NK-92 (cell line): ENCODE measurements at regions not wholly inside any gene's neighbourhood (a gene's known extent, or its start where the extent isn't known, plus 50 kb on each side); places are given as distances from the start of the nearest gene placed in this dataset.
"Not testable (repeated sequence)": the region's sequence is repeated elsewhere in the genome, so short reads cannot be mapped to it uniquely, and the experiment has no call there.

Experiments used
- DNase-seq: peaks from one replicate; lab custom pipeline; 2025; ENCODE audit not compliant: unreplicated experiment; lab: John Stamatoyannopoulos, UW

DNA sequence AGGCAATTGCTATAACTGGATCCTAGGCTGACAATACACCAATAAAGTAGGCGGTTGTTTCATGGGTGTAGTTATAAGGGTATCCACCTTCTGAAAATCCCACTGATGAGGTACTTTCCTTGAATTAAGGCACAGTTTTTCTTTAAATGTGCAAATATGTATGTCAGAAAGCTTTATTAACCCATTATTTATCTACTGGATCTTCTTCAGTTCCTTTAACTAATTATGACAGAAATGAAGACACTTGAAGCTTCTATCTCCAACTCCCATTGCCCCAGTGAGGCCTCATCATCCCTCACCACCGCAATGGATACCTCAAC, 159.6 kb upstream of the KLF3 start:
- no peak for DNase-seq

DNA sequence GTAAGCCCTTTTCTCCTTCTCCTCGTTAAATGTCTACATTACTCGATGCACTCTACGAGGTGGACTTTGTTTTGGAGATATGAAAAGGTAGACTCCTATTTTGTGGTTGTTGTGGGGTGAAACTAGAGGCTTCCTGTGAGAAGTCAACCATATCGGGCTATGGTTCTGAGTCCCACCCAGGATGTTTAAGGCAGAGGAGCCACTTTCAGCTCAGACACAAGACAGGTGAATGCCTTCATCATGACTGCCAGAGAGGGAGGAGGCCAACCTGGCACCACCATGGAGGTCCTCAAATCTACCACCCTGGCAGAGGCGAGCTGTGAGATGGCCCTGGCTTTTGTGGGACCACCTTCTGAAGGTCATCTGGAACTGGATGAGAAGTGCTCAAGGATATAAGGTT, 154.4 kb upstream of the KLF3 start:
- DNase-seq = no peak

DNA sequence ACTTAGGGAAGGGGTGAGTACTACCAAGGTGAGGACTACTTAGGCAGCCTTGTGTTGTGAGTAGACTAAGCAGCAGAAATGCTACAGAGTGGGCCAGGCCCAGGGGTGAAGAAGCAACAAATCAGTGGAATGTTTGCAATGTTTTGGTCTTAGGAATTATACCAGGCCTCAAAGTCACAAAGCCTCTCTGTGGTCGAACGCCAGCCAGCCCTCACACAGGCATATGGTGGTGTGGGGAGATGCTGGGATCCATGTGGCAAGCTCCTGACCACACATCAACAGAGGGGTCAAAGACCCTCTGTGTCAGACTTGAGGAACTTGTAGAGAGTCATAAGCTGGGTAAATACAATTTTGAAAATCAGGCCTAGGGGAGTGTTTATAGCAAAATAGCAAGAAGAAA, 153.8 kb upstream of the KLF3 start:
- DNase-seq = no peak

DNA sequence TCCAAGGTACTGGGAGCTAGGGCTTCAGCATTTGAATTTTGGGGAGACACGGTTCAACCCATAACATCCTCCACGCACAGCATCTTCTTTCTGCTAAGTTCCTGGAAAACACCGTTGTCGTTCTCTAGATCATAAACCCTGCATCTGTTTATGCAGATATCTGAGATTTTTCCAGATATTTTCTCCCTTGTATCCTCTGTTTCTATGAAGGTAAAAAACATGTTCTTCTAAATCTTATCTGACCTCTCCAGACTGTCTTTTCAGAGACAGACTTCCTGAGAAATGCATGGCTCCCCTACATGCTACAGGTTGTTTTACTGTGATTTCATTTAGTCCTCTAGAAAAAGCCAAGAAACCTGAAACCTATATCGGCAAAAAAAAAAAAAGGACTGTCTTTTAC, 152.3 kb upstream of the KLF3 start:
- DNase-seq = no peak

DNA sequence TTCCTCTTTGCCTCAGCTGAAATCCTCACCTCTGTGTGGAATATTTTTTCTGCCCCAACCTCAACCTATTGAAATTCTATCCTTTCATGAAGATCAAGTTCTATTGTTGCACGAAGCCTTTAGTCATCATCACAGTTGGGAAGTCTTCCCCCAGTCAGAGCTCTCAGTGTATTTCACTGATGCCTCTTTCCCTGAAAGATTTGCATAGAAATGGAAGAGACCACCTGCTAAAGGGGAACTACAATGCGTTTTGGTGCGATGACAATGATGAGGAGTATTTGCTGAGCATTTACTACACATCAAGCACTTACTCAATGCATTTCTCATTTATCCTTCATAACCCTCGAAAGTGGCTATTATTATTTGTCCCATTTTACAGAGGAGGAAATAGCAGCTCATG, 151.2 kb upstream of the KLF3 start:
- DNase-seq = no peak

DNA sequence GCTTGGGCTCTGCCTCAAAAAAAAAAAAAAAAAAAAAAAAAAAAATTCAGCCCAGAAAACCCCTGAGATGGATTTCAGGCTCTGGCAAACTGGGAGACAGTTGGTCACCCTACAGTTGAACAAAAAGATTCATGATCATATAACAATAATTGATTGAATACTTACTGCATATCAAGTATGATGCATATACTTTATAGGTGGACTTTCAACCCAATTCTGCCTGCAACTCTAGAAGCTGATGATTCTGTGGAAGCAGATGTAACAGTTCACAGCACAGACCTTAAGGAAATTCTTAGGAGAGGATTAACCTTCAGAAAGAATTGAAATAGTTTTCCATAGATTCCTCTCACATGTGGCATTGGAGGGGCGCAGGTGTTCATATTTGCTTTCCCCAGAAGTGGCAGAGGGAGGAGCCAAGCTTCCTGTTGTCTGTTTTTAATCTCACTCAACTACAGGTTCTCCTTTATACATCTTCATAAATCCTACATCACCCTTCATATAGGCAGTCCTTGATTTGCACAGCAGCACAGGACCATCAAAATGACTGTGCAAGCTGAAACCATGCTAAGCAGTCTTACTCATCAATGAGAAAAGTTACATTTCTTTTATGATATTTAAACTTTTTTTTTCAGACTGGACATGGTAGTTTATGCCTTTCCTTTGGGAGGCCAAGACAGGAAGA, 149.4 kb upstream of the KLF3 start:
- DNase-seq = no peak

DNA sequence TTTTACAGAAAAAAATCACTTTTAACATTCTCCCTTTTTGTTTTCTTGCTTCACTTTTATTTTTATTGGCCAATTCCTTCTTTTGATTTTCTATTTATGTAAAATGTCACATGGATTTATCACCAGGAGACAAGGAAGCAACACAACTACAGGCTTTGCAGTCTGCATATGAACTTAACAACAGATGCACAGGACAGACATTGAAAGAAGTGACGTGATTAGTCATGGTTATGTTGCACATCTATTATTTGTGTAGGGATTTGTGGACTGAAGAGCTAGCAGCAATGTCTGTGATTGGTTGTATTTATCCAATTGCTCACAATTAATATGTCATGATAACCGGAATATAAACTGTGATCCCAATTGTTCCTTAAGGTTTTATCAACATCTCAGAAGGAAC, 147.8 kb upstream of the KLF3 start:
- no peak for DNase-seq

DNA sequence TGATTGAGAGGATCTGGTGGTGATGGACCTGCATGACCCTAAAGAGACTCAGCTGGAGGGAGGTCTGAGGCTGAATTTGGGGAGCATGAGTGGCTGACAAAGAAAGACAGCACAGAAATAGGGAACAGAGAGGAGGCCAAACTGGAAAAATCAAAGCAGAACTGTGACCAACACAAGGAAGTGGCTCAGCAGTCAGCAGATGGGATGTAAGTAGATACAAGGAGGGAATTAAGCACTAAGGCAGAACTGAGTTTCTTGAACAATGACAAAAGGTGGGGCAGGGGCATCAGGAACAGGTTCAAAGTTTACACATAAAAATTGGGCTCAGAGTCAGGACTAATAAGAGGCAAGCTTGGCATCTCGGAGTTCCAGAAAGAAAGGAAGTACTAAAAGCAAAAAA, 144.3 kb upstream of the KLF3 start:
- DNase-seq = no peak

DNA sequence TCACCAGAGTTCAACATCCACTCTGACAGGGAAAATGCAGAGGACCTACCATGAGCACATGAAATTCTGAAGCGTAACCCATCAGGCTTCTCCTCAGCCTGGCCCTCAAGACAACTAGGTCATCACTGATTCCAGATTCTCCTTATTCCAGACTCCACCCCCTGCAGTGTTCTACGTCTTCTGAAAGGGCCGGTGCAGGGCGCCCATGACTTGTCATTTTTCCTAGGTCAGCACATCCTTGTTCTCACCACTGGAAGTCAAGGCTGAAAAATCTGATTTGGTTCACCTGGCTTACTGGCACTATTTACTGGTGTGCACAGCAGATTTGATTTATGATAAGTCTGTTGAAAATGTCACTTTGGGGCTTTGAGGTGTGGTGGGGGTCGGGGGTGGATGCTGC, 140.9 kb upstream of the KLF3 start:
- no peak for DNase-seq

DNA sequence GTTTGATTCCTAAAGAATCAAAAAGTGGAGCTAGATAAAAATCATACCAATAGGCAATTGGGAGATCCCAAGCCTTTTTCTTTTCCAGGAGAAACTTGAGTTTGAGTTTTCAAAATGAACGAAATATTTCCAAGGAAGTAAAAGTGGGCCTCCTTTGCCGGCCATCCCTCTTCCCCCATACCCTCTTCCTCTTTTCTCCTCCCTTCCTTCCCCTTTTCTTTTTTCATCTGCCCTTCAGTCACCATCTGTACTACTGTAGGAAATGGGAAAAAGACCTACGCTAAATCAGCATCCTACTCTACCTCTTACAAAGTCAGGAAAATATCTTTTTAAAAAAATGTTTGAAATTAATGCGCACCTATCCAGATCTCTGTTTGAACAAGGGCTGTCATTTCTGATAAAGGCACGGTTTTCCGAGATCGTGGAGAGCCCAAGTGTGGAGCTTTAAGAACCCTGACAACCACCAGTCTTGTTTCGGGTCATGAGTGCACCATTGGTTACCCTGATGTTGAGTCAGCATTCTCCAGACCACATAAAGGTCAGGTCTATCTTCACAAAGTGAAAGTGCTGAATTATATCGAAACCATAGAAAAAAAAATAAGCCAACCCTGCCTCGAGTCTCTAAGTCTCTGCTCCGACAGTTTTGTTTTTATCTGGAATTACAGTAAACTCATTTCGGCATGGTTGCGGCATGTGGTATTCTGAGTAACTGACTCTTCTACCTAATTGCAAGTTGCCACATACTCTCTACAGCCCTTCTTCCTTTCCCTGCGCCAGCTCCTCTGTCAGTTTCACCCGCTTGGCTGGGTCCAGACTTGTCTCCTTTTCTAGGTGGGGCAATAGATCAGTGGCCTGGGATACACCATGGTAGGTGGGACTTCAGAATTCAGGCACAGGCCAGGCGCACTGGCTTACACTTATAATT, 140.2 kb upstream of the KLF3 start:
- no peak for DNase-seq

DNA sequence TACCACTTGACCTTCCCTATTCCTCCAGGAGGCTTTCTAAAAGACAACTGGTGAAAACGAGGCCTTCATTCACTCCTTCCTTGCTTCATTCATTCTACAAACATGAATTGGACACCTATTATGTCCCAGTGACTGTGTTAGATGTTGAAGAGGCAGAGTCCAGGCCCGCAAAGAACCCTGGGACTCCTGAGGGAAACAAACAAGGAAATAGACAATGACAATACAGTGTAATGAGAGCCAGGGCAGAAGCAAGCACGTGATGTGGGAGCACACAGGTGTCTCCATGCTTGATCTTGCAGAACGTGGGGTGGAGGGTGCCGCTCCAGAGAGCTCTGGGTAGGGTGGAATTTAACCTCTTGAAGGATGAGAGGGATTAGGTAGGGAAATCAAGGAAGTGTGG, 137.6 kb upstream of the KLF3 start:
- no peak for DNase-seq

DNA sequence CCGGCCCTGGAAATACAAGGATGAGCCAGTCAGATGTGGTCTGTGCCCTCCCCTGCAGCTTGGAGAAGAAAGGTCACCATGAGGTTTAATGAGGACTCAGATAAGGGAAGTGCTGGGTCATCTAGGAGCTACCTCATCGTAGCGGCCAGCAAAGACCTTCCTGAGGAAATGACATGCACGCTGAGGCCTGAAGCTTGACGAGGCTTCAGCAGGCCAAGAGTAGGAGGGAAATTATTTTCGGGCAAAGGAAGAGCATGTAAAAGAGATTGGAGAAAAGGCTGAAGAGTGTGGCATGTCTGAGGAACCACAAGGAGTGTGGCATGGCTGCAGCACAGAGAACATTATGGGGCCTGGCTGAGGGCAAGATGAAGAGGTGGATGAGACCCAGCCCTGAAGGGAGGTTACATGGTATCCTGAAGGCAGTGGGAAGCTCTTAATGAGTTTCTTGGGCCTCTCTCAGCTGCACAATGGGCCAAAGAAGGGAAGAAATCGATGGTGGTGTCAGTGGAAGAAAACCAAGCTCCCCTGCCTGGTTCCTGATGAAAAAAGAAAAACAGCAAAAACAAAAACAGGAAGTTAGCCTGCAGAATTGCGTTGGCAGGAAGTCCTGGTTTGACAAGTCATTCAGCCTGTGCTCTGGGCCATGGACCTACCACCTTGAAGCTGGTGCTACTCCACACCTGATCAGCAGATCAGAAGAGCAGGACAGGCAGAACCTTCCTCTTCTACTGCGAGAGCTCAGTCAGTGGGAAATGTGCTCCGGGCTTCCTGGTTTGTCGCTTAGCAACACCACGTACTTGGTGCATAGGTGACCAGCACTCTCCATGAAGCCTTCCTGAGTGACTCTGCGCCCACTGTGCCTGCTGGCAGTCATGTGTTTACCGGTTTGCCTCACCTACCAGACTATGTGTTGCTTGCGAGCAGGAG, 134.5 kb upstream of the KLF3 start:
- DNase-seq = no peak

DNA sequence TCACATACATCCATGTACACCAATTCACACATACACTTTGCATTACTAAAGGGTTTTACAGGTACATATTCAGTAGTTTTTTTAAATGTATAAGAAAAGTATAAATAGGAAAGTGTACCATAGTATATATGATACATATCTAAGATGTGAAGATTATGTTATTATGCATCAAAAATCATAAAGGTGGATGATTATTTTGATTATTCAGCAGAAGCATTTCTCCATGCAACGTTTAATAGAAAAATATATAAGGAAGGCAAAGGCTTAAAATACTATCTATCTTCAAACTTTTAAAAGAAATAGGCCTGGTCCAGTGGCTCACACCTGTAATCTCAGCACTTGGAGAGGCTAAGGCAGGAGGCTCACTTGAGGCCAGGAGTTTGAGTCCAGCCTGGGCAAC, 133.5 kb upstream of the KLF3 start:
- DNase-seq = no peak

DNA sequence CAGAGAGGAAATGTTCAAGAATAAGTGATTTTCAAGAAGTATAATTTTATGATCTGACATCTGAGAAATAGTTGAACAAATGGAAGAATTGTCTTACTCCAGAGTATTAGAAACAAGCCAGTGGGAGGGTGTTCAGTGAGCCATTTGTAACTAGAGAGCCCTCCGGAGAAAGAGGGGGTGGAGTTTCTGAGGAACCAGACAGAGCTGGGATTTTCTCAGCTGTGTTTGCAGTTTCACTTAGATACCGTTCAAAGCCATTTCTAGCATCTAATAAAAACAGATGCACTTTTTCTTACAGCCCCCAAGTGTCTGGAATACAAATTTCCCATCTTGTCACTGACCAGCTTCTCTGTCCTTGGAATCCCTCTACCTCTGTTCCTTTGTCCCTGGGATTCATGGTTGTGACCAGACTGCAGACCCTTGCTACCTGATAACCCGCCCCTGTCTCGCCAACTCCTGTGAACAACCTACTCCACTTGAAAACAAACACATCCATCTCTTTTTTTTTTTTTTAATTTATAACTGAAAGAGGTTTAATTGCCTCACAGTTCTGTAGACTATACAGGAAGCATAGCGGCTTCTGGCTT, 132.8 kb upstream of the KLF3 start:
- no peak for DNase-seq

DNA sequence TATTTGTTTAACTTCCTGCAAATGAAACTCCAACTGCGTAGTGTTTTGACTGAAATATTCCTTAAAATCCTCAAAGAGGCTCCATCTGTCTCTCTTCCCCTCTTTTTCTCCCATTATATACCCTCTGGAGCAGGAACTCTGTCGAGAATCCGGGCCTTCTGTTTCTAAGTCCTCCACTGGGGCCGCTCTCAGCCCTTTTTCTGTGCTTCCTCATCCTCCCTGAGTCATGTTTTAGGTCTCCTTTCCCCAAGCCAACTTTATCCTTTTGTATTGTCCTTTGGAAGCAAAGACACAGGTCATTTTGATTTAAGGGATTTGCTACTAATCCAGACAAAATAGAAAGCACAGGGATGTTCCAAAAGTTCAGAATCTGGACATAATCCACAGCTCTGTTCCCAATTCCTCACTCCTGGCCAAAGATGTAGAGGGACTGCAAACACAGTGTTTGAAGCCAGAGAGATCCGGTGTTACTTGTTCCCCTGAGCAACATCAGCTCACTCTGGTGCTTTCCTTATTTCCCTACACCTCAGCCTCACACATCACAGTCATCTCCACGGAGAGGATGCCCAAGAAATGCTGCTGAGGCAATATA, 131.0 kb upstream of the KLF3 start:
- DNase-seq = no peak

DNA sequence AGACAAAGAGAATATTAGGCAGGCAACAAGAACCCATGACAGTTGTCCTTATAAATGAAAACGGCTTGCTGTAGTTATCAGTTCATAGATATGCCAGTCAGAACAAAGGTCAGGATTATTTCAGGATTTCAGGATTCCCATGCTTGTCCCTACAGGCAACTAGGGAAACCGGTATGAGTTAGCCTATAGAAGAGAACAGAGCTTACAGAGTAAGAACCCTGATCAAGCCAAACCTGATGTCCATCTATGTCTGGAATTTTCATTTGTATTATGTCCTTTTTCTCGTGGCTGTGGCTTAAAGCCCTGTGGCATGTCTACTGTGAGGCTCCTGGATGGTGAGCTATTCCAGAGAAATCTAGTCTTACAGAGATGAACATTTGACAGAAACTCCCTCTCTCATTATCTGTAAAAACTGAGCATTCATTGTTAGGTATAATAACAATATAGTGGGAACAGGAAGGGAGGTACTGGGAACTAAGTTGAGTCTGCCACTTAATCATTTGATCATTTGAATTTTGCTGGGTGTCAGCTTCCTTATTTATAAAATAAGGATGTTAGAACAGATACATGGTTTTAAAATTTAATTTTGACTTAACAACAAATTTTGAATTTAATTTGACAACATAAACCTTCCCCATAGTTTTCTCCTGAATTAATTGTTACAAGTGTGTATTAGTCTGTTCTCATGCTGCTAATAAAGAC, 129.5 kb upstream of the KLF3 start:
- DNase-seq = no peak

DNA sequence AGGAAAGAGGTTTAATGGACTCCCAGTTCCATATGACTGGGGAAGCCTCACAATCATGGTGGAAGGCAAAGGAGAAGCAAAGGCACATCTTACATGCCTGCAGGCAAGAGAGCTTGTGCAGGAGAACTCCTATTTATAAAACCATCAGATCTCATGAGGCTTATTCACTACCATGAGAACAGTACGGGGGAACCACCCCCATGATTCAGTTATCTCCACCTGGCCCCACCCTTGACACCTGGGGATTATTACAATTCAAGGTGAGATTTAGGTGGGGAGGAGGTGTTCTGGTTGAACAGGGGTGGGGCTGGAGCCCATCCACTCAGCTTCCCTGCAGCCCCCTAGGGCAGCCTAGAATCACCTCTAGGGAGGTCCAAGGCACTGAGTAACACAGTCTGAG, 128.9 kb upstream of the KLF3 start:
- not testable (repeated sequence) for DNase-seq

DNA sequence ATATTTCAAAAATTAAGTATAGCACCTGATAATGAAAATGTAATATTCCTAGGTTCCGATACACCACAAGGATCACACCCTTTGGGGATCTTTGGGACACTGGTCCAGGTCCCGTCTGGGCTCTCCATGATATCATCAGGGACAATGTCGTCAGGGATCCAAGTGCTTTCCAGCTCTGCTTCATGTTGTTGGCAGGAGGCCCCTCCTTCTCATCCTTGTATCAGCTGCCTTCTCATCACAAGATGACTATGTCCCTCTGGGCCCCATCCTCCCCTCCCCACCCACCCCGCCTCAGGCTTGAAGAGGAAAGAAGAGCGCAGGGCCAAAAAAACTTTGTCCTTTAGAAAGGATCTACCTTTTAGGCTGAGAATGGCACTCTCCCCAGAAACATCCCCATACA, 128.3 kb upstream of the KLF3 start:
- DNase-seq = no peak

DNA sequence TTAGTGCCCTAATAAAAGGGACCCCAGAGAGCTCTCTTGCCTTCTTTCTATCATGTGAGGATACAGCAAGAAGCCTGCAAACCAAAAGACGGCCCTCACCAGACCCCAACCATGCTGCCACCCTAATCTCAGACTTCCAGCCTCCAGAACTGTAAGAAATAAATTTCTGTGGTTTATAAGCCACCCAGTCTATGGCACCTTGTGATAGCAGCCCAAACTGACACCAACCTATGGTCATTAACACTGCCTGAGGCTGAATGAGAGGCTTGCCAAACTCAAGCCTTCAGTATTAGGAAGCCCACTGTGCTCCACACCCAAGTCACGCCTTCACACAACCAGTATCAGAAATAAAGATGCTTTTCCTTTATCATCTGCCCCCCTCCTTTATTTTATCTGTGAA, 127.3 kb upstream of the KLF3 start:
- DNase-seq = no peak

DNA sequence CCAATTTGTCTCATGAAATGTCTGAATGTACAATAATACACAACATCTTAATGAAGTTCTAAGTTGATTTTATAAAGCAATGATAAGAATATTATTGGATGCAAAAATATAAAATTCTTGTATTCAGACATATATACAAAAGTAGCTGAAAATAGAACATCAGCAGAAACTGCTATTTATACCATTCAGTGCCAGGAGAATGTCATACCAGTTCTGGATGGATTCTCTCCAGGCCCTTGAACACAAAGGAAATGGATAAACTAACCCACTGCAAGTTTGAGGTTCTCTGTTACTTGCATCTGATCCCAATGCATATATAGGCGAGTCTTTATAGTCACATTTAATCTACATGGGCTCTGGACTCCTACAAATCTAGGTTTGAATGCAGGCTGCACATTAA, 126.3 kb upstream of the KLF3 start:
- DNase-seq = no peak
